ENCODE measurements at regions not wholly inside any gene's neighbourhood (a gene's known extent, or its start where the extent isn't known, plus 50 kb on each side); places are given as distances from the start of the nearest gene placed in this dataset.

GRCh38 chr1:194184425-194184824, 998.0 kb upstream of the B3GALT2 start:
- CTCF ChIA-PET (ENCODE audit: low intra/inter-chr PET ratio): no interaction called here
- no peak for TF ChIP-seq NR2C2 (CRISPR knock-in tag; IDR thresholded peaks at IDR 0.05)
- no peak for TF ChIP-seq NR2C2 (tag; IDR thresholded peaks at IDR 0.05)
- TF ChIP-seq PRPF4 (IDR thresholded peaks at IDR 0.05; ENCODE audit: insufficient read depth, low read depth, low read length, poor library complexity, severe bottlenecking): no peak
- no peak for TF ChIP-seq CTBP1 (IDR thresholded peaks at IDR 0.05; ENCODE audit: borderline replicate concordance)
- no peak for TF ChIP-seq ZNF507 (tag; conservative IDR thresholded peaks at IDR 0.05)
- no peak for TF ChIP-seq HBP1 (CRISPR knock-in tag; IDR thresholded peaks at IDR 0.05)
- no peak for TF ChIP-seq PREB (CRISPR knock-in tag; IDR thresholded peaks at IDR 0.05)
- no peak for TF ChIP-seq HDAC2 (IDR thresholded peaks at IDR 0.05)
- no peak for TF ChIP-seq RBM15 (IDR thresholded peaks at IDR 0.05; ENCODE audit: insufficient read depth, low read length)
- no peak for TF ChIP-seq MGA (IDR thresholded peaks at IDR 0.05)
- TF ChIP-seq JUNB (CRISPR knock-in tag; conservative IDR thresholded peaks at IDR 0.05): no peak
- Histone ChIP-seq H2AFZ (ENCODE audit: low read depth, low read length) (no peak overlapping the region), H3K79me2 (ENCODE audit: control insufficient read depth, insufficient read depth, low read length) (no peaks in the 10 kb centered on the region), H3K27me3 (ENCODE audit: control insufficient read depth in 2 of 2, insufficient read depth in 2 of 2, low read length in 2 of 2) (no peaks in the 10 kb centered on the region), H3K4me1 (replicated peaks in 1 of 2; ENCODE audit: control insufficient read depth in 2 of 2, insufficient read depth in 2 of 2, low read length in 2 of 2) (no peaks in the 10 kb centered on the region), H3K4me3 (no peak overlapping the region), H3K36me3 (ENCODE audit: control insufficient read depth, insufficient read depth, low read length) (no peaks in the 10 kb centered on the region), H3K9me3 (replicated peaks; ENCODE audit: control insufficient read depth, insufficient read depth, low read depth, low read length) (no peaks in the 10 kb centered on the region), H4K20me1 (replicated peaks; ENCODE audit: control insufficient read depth, insufficient read depth, low read length) (no peaks in the 10 kb centered on the region), H3K27ac (ENCODE audit: extremely low read depth, low read depth, low read length) (no peak overlapping the region), H3K9ac (ENCODE audit: insufficient read depth in 1 of 2, low read depth in 2 of 2, low read length in 2 of 2) (no peak overlapping the region), H3K4me2 (ENCODE audit: insufficient read depth, low read length) (no peak overlapping the region), H3K9me1 (ENCODE audit: control insufficient read depth, insufficient read depth, low read length) (no peaks in the 10 kb centered on the region)
- BruUV-seq (replicated peaks): no TSS peak
- in situ Hi-C loops (cut with MboI): no loop called here
- intact Hi-C loops (cut with micrococcal nuclease): no loop called here
- no peak for DNase-seq (ENCODE audit: extremely low read depth in 1 of 4, low spot score in 3 of 4)
- POLR2A ChIA-PET: no interaction called here
- no peak for FAIRE-seq
- no peak for ATAC-seq

Measured in K562 (cell line).